ENCODE measurements at regions not wholly inside any gene's neighbourhood (a gene's known extent, or its start where the extent isn't known, plus 50 kb on each side); places are given as distances from the start of the nearest gene placed in this dataset.

DNA sequence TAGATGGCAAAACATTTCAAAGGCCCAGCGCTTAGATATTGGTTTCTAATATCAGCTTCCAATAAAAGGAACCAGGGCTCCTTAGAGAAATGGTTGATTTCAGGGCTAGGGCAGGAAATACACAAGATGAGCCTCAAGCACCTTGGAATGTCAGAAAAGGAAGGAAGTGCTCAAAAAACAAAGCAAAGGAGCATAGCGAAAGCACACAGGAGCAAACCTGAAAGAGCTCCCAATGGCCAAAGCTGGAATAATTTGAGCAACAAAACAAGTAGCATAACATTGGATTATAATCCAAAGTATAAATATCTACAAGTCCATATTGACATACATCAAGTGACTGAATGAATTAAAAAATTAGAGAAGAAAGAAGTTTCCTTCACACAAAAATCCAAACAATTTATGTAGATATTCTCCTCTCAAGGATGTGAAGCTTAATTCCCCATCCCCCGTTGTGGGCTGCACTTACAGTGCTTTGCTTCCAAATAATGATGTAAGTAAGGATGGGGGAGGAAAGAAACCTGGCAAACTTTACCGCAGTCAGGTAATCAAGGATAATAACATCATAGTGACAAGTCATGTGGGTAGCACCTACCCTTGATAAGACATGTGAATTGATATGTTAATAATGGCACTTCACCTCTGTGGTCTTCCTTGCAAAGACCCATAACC, 132.9 kb upstream of the DST start (continued):
- TF ChIP-seq, protein P1, sequence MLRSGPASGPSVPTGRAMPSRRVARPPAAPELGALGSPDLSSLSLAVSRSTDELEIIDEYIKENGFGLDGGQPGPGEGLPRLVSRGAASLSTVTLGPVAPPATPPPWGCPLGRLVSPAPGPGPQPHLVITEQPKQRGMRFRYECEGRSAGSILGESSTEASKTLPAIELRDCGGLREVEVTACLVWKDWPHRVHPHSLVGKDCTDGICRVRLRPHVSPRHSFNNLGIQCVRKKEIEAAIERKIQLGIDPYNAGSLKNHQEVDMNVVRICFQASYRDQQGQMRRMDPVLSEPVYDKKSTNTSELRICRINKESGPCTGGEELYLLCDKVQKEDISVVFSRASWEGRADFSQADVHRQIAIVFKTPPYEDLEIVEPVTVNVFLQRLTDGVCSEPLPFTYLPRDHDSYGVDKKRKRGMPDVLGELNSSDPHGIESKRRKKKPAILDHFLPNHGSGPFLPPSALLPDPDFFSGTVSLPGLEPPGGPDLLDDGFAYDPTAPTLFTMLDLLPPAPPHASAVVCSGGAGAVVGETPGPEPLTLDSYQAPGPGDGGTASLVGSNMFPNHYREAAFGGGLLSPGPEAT (IDR thresholded peaks at IDR 0.05; ENCODE audit: low read depth), result no peak
- no peak for TF ChIP-seq TCF7 (IDR thresholded peaks at IDR 0.05; ENCODE audit: borderline replicate concordance)
- TF ChIP-seq TCF3 (IDR thresholded peaks at IDR 0.05; ENCODE audit: borderline replicate concordance, insufficient read depth, low read depth, low read length), result no peak
- no peak for TF ChIP-seq TBL1XR1 (IDR thresholded peaks at IDR 0.05; ENCODE audit: low read depth, low read length)
- TF ChIP-seq DPF2 (IDR thresholded peaks at IDR 0.05), result no peak
- TF ChIP-seq, protein P2, sequence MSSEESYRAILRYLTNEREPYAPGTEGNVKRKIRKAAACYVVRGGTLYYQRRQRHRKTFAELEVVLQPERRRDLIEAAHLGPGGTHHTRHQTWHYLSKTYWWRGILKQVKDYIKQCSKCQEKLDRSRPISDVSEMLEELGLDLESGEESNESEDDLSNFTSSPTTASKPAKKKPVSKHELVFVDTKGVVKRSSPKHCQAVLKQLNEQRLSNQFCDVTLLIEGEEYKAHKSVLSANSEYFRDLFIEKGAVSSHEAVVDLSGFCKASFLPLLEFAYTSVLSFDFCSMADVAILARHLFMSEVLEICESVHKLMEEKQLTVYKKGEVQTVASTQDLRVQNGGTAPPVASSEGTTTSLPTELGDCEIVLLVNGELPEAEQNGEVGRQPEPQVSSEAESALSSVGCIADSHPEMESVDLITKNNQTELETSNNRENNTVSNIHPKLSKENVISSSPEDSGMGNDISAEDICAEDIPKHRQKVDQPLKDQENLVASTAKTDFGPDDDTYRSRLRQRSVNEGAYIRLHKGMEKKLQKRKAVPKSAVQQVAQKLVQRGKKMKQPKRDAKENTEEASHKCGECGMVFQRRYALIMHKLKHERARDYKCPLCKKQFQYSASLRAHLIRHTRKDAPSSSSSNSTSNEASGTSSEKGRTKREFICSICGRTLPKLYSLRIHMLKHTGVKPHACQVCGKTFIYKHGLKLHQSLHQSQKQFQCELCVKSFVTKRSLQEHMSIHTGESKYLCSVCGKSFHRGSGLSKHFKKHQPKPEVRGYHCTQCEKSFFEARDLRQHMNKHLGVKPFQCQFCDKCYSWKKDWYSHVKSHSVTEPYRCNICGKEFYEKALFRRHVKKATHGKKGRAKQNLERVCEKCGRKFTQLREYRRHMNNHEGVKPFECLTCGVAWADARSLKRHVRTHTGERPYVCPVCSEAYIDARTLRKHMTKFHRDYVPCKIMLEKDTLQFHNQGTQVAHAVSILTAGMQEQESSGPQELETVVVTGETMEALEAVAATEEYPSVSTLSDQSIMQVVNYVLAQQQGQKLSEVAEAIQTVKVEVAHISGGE (CRISPR knock-in tag; IDR thresholded peaks at IDR 0.05), result no peak
- no peak for TF ChIP-seq WRNIP1 (IDR thresholded peaks at IDR 0.05; ENCODE audit: borderline replicate concordance, low read depth, low read length)
